T-helper 17 cell (primary cell): ENCODE measurements at regions not wholly inside any gene's neighbourhood (a gene's known extent, or its start where the extent isn't known, plus 50 kb on each side); places are given as distances from the start of the nearest gene placed in this dataset.
"Not testable (repeated sequence)": the region's sequence is repeated elsewhere in the genome, so short reads cannot be mapped to it uniquely, and the experiment has no call there.

ENCODE experiments used
- ATAC-seq: fragments of 150-1000 bp; cut with Tn5 transposase; 2 replicates; pipeline ENCODE4 v1.10.0; 2021; ENCODE audit warnings: mild to moderate bottlenecking, moderate library complexity
- DNase-seq, 3 donors: peaks; one replicate each; pipeline versions ENCODE4 v3.0.0 to v3.0.0-alpha.2; 2020 to 2021
- H3K9me3 ChIP-seq: one replicate; pipeline ENCODE4 v1.7.0; 2013; ENCODE audit warnings: low read length, mild to moderate bottlenecking; ENCODE audit not compliant: control insufficient read depth, poor library complexity, severe bottlenecking
- H3K27ac Mint-ChIP-seq: one replicate; pipeline ENCODE4 v1.8.0; 2022; ENCODE audit warnings: mild to moderate bottlenecking, moderate library complexity, mixed read lengths
- H3K27me3 Mint-ChIP-seq: one replicate; pipeline ENCODE4 v1.8.0; 2022; ENCODE audit warnings: mixed read lengths
- H3K36me3 Mint-ChIP-seq: one replicate; pipeline ENCODE4 v1.8.0; 2022; ENCODE audit warnings: low read depth, mixed read lengths
- H3K4me1 Mint-ChIP-seq: one replicate; pipeline ENCODE4 v1.8.0; 2022; ENCODE audit warnings: mild to moderate bottlenecking, mixed read lengths
- H3K4me3 Mint-ChIP-seq: one replicate; pipeline ENCODE4 v1.8.0; 2022; ENCODE audit warnings: mild to moderate bottlenecking, moderate library complexity, mixed read lengths

DNA sequence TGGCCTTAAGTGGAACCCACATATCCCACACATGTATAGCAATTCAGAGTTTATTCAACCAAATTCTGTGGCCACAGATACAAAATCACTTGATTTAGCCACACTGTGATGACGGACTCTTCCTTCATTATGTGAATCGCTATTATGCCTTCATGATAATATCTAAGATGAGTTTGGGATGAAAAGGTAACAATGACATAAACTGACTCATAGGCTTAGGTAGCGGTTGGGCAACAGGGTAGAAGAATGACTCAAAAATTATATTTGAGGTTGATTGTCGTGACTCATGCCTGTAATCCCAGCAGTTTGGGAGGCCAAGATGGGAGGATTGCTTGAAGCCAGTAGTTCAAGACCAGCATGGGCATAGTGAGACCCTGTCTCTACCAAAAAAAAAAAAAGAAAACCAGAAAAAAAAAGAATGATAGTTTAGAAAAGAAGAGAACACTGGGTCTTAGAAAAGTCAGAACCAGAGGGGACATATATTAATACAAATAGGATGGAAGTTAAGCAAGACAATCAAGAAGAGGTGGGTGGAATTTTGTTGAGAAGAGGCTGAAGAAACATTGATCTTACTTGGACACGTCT is 70.4 kb upstream of the USP9X start:
- Mint-ChIP-seq H3K36me3 (no peaks in the 10 kb centered on the region), H3K4me3 (no peak overlapping the region), H3K27ac (no peak overlapping the region), H3K4me1 (peaks cover 5% of the 10 kb centered on the region), H3K27me3 (no peaks in the 10 kb centered on the region)
- no peaks in the 10 kb centered on the region for H3K9me3 ChIP-seq
- DNase-seq (no peak), ATAC-seq (no peak)

- not testable (repeated sequence) for DNase-seq, H3K27ac Mint-ChIP-seq, H3K9me3 ChIP-seq, ATAC-seq, H3K4me3 Mint-ChIP-seq, H3K27me3 Mint-ChIP-seq, H3K4me1 Mint-ChIP-seq, H3K36me3 Mint-ChIP-seq
Observed at GRCh38 chrX:41017785-41018184, 67.5 kb upstream of the USP9X start.

GRCh38 chrX:41018391-41019040 is 66.7 kb upstream of the USP9X start:
- H3K36me3 Mint-ChIP-seq, ATAC-seq, H3K4me3 Mint-ChIP-seq, H3K4me1 Mint-ChIP-seq, H3K9me3 ChIP-seq, H3K27me3 Mint-ChIP-seq, H3K27ac Mint-ChIP-seq, DNase-seq: not testable (repeated sequence)

- DNase-seq (no peak), ATAC-seq (no peak)
- no peak overlapping the region for H3K4me3 Mint-ChIP-seq
- no peaks in the 10 kb centered on the region for H3K4me1 Mint-ChIP-seq
- no peaks in the 10 kb centered on the region for H3K36me3 Mint-ChIP-seq
- no peaks in the 10 kb centered on the region for H3K27me3 Mint-ChIP-seq
- H3K27ac Mint-ChIP-seq = no peak overlapping the region
- H3K9me3 ChIP-seq = no peaks in the 10 kb centered on the region
Observed at GRCh38 chrX:41019041-41019392, 66.2 kb upstream of the USP9X start.

DNA sequence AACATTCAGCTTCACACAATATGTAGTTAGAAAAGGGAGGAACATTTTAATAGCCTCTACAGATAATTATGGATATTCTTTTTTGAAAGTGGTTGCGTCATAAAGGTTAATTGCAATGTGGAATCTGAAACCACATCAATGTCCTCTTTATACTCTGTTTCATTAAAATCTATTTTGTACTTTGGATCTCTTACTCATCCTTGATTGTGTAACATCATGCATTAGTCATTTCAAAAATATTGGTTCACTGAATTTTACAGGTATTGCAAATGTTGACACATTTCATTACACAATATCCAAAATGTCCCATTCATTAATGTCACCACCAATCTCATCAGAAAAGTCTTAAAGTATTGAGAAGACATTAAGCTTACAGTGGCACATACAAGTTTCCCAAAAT is 62.7 kb upstream of the USP9X start:
- H3K9me3 ChIP-seq = no peaks in the 10 kb centered on the region
- ATAC-seq = no peak
- H3K4me1 Mint-ChIP-seq = no peaks in the 10 kb centered on the region
- H3K27ac Mint-ChIP-seq = no peak overlapping the region
- H3K4me3 Mint-ChIP-seq = no peak overlapping the region
- DNase-seq = no peak
- no peaks in the 10 kb centered on the region for H3K27me3 Mint-ChIP-seq
- H3K36me3 Mint-ChIP-seq = no peaks in the 10 kb centered on the region

GRCh38 chrX:41023098-41023497 is 62.1 kb upstream of the USP9X start:
- no peak for ATAC-seq
- no peaks in the 10 kb centered on the region for H3K9me3 ChIP-seq
- Mint-ChIP-seq H3K27ac (no peak overlapping the region), H3K36me3 (no peaks in the 10 kb centered on the region), H3K4me1 (no peaks in the 10 kb centered on the region), H3K4me3 (no peak overlapping the region), H3K27me3 (no peaks in the 10 kb centered on the region)
- no peak for DNase-seq

GRCh38 chrX:41024335-41024734 is 60.9 kb upstream of the USP9X start:
- H3K4me3 Mint-ChIP-seq, H3K9me3 ChIP-seq, H3K27me3 Mint-ChIP-seq, H3K4me1 Mint-ChIP-seq, DNase-seq, ATAC-seq, H3K27ac Mint-ChIP-seq, H3K36me3 Mint-ChIP-seq: not testable (repeated sequence)

GRCh38 chrX:41024755-41025154 is 60.5 kb upstream of the USP9X start:
- Mint-ChIP-seq H3K27ac (no peak overlapping the region), H3K4me3 (no peak overlapping the region), H3K4me1 (no peaks in the 10 kb centered on the region), H3K36me3 (no peaks in the 10 kb centered on the region), H3K27me3 (no peaks in the 10 kb centered on the region)
- no peak for DNase-seq
- no peak for ATAC-seq
- H3K9me3 ChIP-seq = no peaks in the 10 kb centered on the region

DNA sequence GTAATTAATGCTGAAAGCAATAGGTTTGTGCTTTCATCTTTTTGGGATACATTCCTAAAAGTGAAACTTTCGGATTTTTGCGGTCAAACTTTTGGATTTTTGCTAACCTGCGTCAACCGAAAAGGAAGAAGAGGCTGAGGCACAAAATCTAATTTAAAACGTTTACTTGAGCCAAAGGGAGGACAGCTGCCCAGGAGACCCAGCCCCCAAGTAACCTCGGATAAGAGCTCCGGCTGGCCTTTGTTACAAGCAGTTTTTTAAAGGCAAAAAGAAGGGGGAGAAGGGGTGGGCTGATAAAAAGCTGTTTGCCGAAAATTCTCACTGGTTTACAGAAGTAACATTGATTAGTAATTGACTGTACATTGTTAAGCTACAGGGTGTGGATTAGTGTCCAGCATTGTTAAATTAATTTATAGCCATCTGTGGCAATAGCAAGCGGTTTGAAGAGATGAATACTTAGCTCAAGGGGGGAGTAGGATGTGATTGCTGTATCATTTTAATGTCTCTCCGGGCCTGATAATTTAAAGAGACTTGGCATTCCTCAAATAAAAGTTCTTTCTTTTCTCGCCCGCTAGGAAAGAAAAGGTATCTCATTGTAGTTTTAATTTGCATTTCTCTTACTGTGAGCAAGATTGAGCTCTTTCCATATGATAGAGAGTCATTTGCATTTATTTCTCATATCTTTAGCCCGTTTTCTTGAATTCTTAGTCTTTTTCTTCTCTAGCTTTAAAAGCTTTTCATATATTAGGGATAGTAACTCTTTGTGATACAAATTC is 59.1 kb upstream of the USP9X start:
- Mint-ChIP-seq H3K4me3 (no peak overlapping the region), H3K36me3 (no peaks in the 10 kb centered on the region), H3K4me1 (no peaks in the 10 kb centered on the region), H3K27ac (no peak overlapping the region), H3K27me3 (no peaks in the 10 kb centered on the region)
- no peaks in the 10 kb centered on the region for H3K9me3 ChIP-seq
- DNase-seq (no peak), ATAC-seq (no peak)

DNA sequence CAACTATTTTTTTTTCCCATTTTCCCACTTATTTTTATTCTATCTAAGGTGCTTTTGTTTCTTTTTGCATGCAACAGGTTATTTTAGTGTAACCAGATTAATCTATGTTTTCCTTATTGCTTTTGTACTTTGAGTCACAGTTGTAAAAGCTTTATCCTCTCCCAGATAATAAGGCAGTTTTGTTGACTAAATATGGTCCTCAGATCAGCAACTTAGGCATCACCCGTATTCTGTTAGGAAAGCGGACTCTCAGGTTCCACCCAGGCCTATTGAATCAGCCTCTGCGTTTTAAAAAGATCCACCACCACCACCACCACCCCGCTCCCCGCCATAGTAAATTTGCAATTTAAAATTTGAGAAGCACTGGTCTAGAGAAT is 58.6 kb upstream of the USP9X start:
- H3K4me3 Mint-ChIP-seq = no peak overlapping the region
- DNase-seq = no peak
- H3K27ac Mint-ChIP-seq = no peak overlapping the region

DNA sequence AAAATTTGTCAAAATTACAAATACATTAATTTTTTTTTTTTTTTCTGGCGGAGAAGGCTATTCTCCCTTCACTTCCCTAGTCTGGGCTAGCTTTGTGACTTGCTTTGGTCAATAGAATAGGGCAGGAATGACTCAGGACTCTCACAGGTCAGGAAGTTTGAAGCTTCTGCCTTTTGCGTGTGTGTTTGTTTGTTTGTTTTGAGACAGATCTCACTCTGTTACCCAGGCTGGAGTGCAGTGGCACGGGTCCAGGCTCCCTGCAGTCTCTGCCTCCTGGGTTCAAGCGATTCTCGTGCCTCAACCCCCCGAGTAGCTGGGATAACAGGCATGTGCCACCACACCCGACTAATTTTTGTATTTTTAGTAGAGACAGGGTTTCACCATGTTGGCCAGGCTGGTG is 55.9 kb upstream of the USP9X start:
- Mint-ChIP-seq H3K27ac (no peak overlapping the region), H3K27me3 (no peaks in the 10 kb centered on the region), H3K36me3 (no peaks in the 10 kb centered on the region), H3K4me1 (no peaks in the 10 kb centered on the region), H3K4me3 (no peak overlapping the region)
- H3K9me3 ChIP-seq = no peaks in the 10 kb centered on the region
- no peak for DNase-seq
- ATAC-seq = no peak

More for the DNA sequence above, 58.6 kb upstream of the USP9X start:
- H3K9me3 ChIP-seq = no peaks in the 10 kb centered on the region
- H3K27me3 Mint-ChIP-seq = no peaks in the 10 kb centered on the region
- no peak for ATAC-seq
- no peaks in the 10 kb centered on the region for H3K36me3 Mint-ChIP-seq
- H3K4me1 Mint-ChIP-seq = no peaks in the 10 kb centered on the region

- no peak for ATAC-seq
- Mint-ChIP-seq H3K27ac (no peak overlapping the region), H3K4me1 (no peaks in the 10 kb centered on the region)
Observed at GRCh38 chrX:41031256-41031967, 53.8 kb upstream of the USP9X start.

DNA sequence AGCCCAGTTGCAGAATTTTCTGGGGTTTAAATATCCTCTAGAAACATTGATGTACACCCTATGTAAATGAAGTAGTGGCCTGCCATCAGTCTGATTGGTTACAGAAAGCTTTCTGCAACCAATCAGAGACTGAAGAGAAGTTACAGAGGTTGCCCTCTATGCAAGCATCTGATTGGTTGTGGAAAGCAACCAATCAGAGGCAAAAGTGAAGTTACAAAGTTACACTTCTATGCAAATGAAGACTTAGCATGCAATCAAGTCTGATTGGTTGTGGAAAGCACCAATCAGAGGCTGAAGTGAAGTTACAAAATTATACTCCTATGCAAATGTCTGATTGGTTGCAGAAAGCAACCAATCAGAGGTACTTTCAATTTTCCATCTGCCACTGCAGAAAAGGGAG is 51.9 kb upstream of the USP9X start:
- Mint-ChIP-seq H3K27ac (no peak overlapping the region), H3K4me1 (no peaks in the 10 kb centered on the region), H3K36me3 (no peaks in the 10 kb centered on the region), H3K27me3 (no peaks in the 10 kb centered on the region), H3K4me3 (no peak overlapping the region)
- ATAC-seq (no peak), DNase-seq (no peak)
- no peaks in the 10 kb centered on the region for H3K9me3 ChIP-seq

More at GRCh38 chrX:41031256-41031967, 53.8 kb upstream of the USP9X start:
- no peaks in the 10 kb centered on the region for H3K9me3 ChIP-seq
- no peaks in the 10 kb centered on the region for H3K36me3 Mint-ChIP-seq
- no peaks in the 10 kb centered on the region for H3K27me3 Mint-ChIP-seq
- DNase-seq = no peak
- no peak overlapping the region for H3K4me3 Mint-ChIP-seq
